Ovary (tissue), 7 donors: ENCODE measurements at regions not wholly inside any gene's neighbourhood (a gene's known extent, or its start where the extent isn't known, plus 50 kb on each side); places are given as distances from the start of the nearest gene placed in this dataset.

Source experiments
- DNase-seq, 5 donors: peaks; one replicate each; pipeline ENCODE4 v3.0.0-alpha.2; 2019 to 2020
- H3K27ac ChIP-seq, 2 donors: fragments of 200-600 bp; one replicate each; pipeline versions ENCODE4 v1.5.1 to v1.8.0; 2019 to 2022
- H3K27me3 ChIP-seq: fragments of 200-600 bp; one replicate; pipeline ENCODE4 v1.8.0; 2022
- H3K36me3 ChIP-seq: fragments of 200-600 bp; sonication (generic); one replicate; pipeline ENCODE4 v1.5.1; 2019
- H3K4me1 ChIP-seq: one replicate; pipeline ENCODE4 v1.8.1; 2013; ENCODE audit warnings: mild to moderate bottlenecking, moderate library complexity; ENCODE audit not compliant: insufficient read depth
- H3K4me3 ChIP-seq: fragments of 200-600 bp; sonication (generic); one replicate; pipeline ENCODE4 v1.5.1; 2017
- H3K9me3 ChIP-seq, 2 donors: fragments of 200-600 bp in 1 of 2; sonication (generic) in 1 of 2; one replicate each; pipeline versions ENCODE4 v1.5.1 to v1.8.1; 2013 to 2019; ENCODE audit warnings: mild to moderate bottlenecking in 1 of 2, moderate library complexity in 1 of 2
- EP300 ChIP-seq: sonication (generic); formaldehyde crosslinking; IDR thresholded peaks from one replicate; pipeline ENCODE4 v1.6.1; 2017; ENCODE audit warnings: antibody characterized with exemption
- POLR2A ChIP-seq: fragments of 450-650 bp; IDR thresholded peaks from one replicate; pipeline ENCODE4 v1.6.1; 2017; ENCODE audit warnings: antibody characterized with exemption, mild to moderate bottlenecking, moderate library complexity
- WGBS, 3 donors: extraction: QIAGEN DNeasy Blood & Tissue Kit in 1 of 3; methylation state at CpG; one replicate each; pipeline versions ENCODE4 v1.1.5 to v1.1.7; 2013 to 2017; 5-methylcytosine and 5-hydroxymethylcytosine counted together
- intact Hi-C, 4 donors: fragments of 100-400 bp; cut with DNase I; formaldehyde crosslinking; loops; one replicate each; pipeline versions ENCODE4 v1.11.0 to v1.15.1; 2022 to 2023
- TF ChIP-seq, protein P1 (sequence below), 3 donors: fragments of 450-650 bp in 2 of 3; fragments of 200-600 bp in 1 of 3; IDR thresholded peaks; one replicate each; pipeline versions ENCODE4 v1.5.1 to v1.8.0; 2016 to 2022; ENCODE audit warnings: antibody characterized with exemption in 3 of 3, mild to moderate bottlenecking in 1 of 3
- donor health status: DM: no; HTN: no; CAD: no; lungs with moderate emphysema.
- donor health status: DM: no; HTN: no; CAD: no.
- donor health status: Bipolar disorder and iron deficiency.
- donor health status: DM: no; HTN: no; CAD: no.
- donor health status: DM: yes; HTN: yes; CAD: no.

DNA sequence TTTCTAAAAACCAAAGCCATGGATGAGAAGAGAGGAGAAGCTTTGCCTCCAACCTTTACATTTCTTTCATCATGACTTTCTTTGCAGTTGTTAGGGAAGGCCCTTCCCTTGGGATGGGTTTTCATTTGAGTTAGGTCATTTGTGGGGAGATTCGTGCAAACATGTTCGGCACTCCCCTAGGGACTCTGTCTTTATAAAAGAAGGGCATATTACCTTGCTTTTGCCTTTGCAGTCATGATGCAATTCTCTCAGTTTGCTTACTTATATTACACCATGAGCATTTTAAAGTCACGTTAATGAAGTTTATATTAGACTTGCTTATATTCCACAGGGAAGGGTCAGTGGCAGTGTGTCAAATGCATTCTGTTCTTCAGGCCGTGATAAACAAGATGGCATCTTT lies 289.3 kb upstream of the WWC1 start:
- H3K36me3 ChIP-seq: no peaks in the 10 kb centered on the region
- intact Hi-C loops: no loop called here
- H3K4me3 ChIP-seq: no peak overlapping the region
- TF ChIP-seq EP300 (no peak), POLR2A (no peak)
- TF ChIP-seq, protein P1, sequence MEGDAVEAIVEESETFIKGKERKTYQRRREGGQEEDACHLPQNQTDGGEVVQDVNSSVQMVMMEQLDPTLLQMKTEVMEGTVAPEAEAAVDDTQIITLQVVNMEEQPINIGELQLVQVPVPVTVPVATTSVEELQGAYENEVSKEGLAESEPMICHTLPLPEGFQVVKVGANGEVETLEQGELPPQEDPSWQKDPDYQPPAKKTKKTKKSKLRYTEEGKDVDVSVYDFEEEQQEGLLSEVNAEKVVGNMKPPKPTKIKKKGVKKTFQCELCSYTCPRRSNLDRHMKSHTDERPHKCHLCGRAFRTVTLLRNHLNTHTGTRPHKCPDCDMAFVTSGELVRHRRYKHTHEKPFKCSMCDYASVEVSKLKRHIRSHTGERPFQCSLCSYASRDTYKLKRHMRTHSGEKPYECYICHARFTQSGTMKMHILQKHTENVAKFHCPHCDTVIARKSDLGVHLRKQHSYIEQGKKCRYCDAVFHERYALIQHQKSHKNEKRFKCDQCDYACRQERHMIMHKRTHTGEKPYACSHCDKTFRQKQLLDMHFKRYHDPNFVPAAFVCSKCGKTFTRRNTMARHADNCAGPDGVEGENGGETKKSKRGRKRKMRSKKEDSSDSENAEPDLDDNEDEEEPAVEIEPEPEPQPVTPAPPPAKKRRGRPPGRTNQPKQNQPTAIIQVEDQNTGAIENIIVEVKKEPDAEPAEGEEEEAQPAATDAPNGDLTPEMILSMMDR (IDR thresholded peaks at IDR 0.05): no peak
- H3K27me3 ChIP-seq: no peaks in the 10 kb centered on the region
- DNase-seq: no peak
- H3K4me1 ChIP-seq: peaks cover 8% of the 10 kb centered on the region
- 68 to 75% (median 69%) methylated on average over 4 of the region's 4 CpGs for WGBS, 3 donors
- no peak overlapping the region for H3K27ac ChIP-seq
- H3K9me3 ChIP-seq: no peaks in the 10 kb centered on the region

DNA sequence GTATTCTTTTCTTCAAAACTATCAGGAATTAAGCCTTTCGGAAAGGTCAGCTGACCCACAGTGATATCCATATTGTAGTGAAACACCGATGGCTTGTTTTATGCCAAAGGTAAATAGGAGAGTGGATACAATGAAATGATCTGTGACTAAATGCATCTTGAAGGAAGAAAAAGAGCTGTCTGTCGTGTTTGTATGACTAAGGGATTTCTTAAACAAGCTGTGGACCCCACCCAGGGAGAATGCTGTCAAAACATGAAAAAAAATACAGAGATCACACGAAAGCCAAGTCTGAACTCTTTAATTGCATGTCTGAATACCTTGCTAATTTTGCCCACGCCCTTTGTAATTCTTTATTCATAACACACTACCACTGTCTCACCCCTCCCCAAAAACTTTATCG lies 286.4 kb upstream of the WWC1 start:
- TF ChIP-seq POLR2A: no peak
- TF ChIP-seq EP300: no peak
- TF ChIP-seq, protein P1 (IDR thresholded peaks at IDR 0.05): no peak
- intact Hi-C loops: no loop called here
- no peak overlapping the region for H3K27ac ChIP-seq

DNA sequence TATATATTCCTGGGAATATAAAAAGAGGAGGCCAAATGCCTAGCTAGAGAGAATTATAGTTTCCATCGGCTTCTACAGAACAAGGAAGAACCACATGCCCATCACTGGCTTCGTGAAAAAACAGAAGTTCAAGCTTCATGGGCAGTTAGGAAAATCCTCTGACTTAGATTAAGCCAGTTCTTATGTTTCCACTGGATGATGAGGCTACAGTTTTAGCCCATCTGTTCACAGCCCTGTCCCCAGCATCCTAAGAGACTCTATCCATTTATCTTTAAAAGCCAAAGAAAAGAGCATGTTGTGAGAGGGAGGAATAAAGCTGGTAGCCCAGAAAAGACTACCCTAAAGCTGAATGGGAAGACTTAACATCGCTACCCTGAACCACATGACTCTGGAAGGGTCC lies 285.5 kb upstream of the WWC1 start:
- WGBS, 3 donors: 92 to 96% (median 94%) methylated on average over 3 of the region's 3 CpGs

More for the DNA sequence above, 286.4 kb upstream of the WWC1 start:
- no peak for DNase-seq
- no peaks in the 10 kb centered on the region for H3K27me3 ChIP-seq
- 88 to 92% (median 89%) methylated on average over 6 of the region's 6 CpGs for WGBS, 3 donors
- no peaks in the 10 kb centered on the region for H3K36me3 ChIP-seq
- no peaks in the 10 kb centered on the region for H3K9me3 ChIP-seq
- H3K4me1 ChIP-seq: peaks cover 11% of the 10 kb centered on the region
- no peak overlapping the region for H3K4me3 ChIP-seq

DNA sequence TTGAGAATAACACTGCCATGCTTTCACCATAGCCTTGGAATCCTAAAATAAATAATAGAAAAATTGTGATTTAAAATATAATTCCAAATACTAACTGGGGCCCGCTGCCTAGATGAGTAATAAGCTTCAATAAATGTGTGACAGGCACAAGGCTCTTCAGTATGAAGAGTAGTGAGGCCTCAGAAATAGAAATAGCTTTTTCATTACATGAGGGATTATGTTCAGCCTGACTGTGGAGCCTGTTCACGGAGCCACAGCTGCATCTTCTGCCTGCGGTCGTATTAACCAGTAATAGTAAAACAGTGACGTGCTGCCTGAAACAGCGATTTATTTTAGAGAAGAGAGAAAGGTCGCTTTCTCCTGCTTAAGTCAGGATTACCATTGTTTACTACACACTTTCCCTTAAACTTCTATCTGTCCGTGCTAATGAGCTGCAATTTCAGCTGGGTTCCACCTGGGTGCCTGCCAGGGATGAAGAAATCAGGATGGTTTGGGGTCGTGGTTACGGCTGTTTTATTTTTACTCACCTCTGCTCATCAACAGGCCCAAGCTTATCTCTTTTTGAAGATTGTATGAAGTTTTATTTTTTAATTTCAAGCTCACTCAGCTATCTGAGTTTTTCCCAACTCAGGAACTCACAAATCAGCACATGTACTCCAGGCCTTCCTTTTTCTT lies 284.9 kb upstream of the WWC1 start:
- Histone ChIP-seq H3K4me1 (peaks cover 9% of the 10 kb centered on the region), H3K9me3 (no peaks in the 10 kb centered on the region), H3K27ac (peak overlapping the region; percentile 9 to 29), H3K27me3 (no peaks in the 10 kb centered on the region), H3K4me3 (no peak overlapping the region), H3K36me3 (no peaks in the 10 kb centered on the region)
- TF ChIP-seq EP300 (no peak), POLR2A (no peak)
- TF ChIP-seq, protein P1 (IDR thresholded peaks at IDR 0.05): no peak
- 11 to 31% (median 13%) methylated on average over 10 of the region's 10 CpGs for WGBS, 3 donors
- peak; percentile 28 to 76 (median 60) for DNase-seq
- intact Hi-C loops: no loop called here

More for the DNA sequence above, 285.5 kb upstream of the WWC1 start:
- intact Hi-C loops: no loop called here
- Histone ChIP-seq H3K4me1 (peaks cover 11% of the 10 kb centered on the region), H3K4me3 (no peak overlapping the region), H3K27me3 (no peaks in the 10 kb centered on the region), H3K9me3 (no peaks in the 10 kb centered on the region), H3K27ac (peak overlapping the region in 1 of 2 donors; percentile 29), H3K36me3 (no peaks in the 10 kb centered on the region)
- no peak for TF ChIP-seq POLR2A
- TF ChIP-seq, protein P1 (IDR thresholded peaks at IDR 0.05): no peak
- TF ChIP-seq EP300: no peak
- DNase-seq: no peak
